Upper lobe of left lung (tissue), 4 donors: ENCODE measurements at regions not wholly inside any gene's neighbourhood (a gene's known extent, or its start where the extent isn't known, plus 50 kb on each side); places are given as distances from the start of the nearest gene placed in this dataset.

Experiments
- CTCF ChIP-seq, 6 experiments: fragments of 450-650 bp in 4 of 6; fragments of 200-600 bp in 2 of 6; sonication (generic) in 2 of 6; IDR thresholded peaks; one replicate each; pipeline ENCODE4 v1.5.1; 2016 to 2019; ENCODE audit warnings: antibody characterized with exemption in 6 of 6
- EP300 ChIP-seq, 4 donors: sonication (generic); formaldehyde crosslinking; IDR thresholded peaks; one replicate each; pipeline ENCODE4 v1.5.1; 2017; ENCODE audit warnings: antibody characterized with exemption in 4 of 4, control low read depth in 2 of 4
- POLR2A ChIP-seq, 4 donors: fragments of 450-650 bp; IDR thresholded peaks; one replicate each; pipeline ENCODE4 v1.5.1; 2016 to 2017; ENCODE audit warnings: antibody characterized with exemption in 4 of 4, mild to moderate bottlenecking in 2 of 4

GRCh38 chr14:55769877-55770276 is 189.9 kb downstream of the KTN1 start:
- no peak for TF ChIP-seq POLR2A (IDR thresholded peaks at IDR 0.05)
- no peak for TF ChIP-seq CTCF (IDR thresholded peaks at IDR 0.05)
- TF ChIP-seq EP300 (IDR thresholded peaks at IDR 0.05), result no peak
